Right lobe of liver (tissue), 4 donors: ENCODE measurements at regions not wholly inside any gene's neighbourhood (a gene's known extent, or its start where the extent isn't known, plus 50 kb on each side); places are given as distances from the start of the nearest gene placed in this dataset.

Source experiments
- CTCF ChIP-seq, 4 donors: fragments of 200-600 bp in 3 of 4; fragments of 450-650 bp in 1 of 4; IDR thresholded peaks; one replicate each; pipeline versions ENCODE4 v1.5.1 to v1.8.0; 2016 to 2022; ENCODE audit warnings: antibody characterized with exemption in 4 of 4, mild to moderate bottlenecking in 2 of 4
- POLR2A ChIP-seq: fragments of 450-650 bp; IDR thresholded peaks from one replicate; pipeline ENCODE4 v1.6.1; 2017; ENCODE audit warnings: antibody characterized with exemption, mild to moderate bottlenecking
- donor health status: DM: no; HTN: no; CAD: no.
- donor health status: DM: no; HTN: no; CAD: no.
- donor health status: DM: no; HTN: yes; CAD: no.

- TF ChIP-seq CTCF (IDR thresholded peaks at IDR 0.05) (no peak), POLR2A (no peak)
Observed at GRCh38 chr4:41465146-41465761, 72.7 kb upstream of the LIMCH1 start.
